B cell (primary cell): ENCODE measurements at regions not wholly inside any gene's neighbourhood (a gene's known extent, or its start where the extent isn't known, plus 50 kb on each side); places are given as distances from the start of the nearest gene placed in this dataset.

Source experiments
- ATAC-seq: fragments of 200-7000 bp; cut with Tn5 transposase; one replicate; pipeline ENCODE4 v1.10.0; 2021; ENCODE audit warnings: low read depth, mild to moderate bottlenecking, moderate number of reproducible peaks, moderate library complexity
- CTCF ChIA-PET: fragments of 350-600 bp; sonication (Branson Sonifier 250); formaldehyde crosslinking; loops from one replicate; lab custom pipeline; 2021; ENCODE audit warnings: antibody characterized with exemption, inconsistent platforms; lab: Charles Lee
- POLR2A ChIA-PET: fragments of 350-600 bp; sonication (Branson Sonifier 250); formaldehyde crosslinking; loops from one replicate; lab custom pipeline; 2021; ENCODE audit warnings: antibody characterized with exemption; lab: Charles Lee
- DNase-seq: peaks from one replicate; pipeline ENCODE4 v3.0.0; 2013
- H2AFZ ChIP-seq: 2 replicates; pipeline ENCODE4 v1.6.1; 2012; ENCODE audit warnings: mild to moderate bottlenecking, low read depth, low read length; ENCODE audit not compliant: insufficient read depth, poor library complexity, severe bottlenecking
- H3K27ac ChIP-seq, 2 donors: 1 replicate in 1 of 2; 2 replicates in 1 of 2; pipeline ENCODE4 v1.5.1; 2012 to 2013; ENCODE audit warnings: low read length in 2 of 2, mild to moderate bottlenecking in 2 of 2, moderate library complexity in 1 of 2
- H3K27me3 ChIP-seq, 4 experiments: fragments of 200-600 bp in 1 of 4; sonication (generic) in 1 of 4; replicated peaks in 1 of 4; 1 replicate in 2 of 4; 2 replicates in 2 of 4; pipeline versions ENCODE4 v1.6.1 to v1.7.0; 2013 to 2016; ENCODE audit warnings: low read length in 3 of 4, mild to moderate bottlenecking in 2 of 4, mixed read lengths in 1 of 4, moderate library complexity in 1 of 4; ENCODE audit not compliant: insufficient read depth in 4 of 4, control insufficient read depth in 3 of 4; ENCODE audit errors: control extremely low read depth in 1 of 4
- H3K36me3 ChIP-seq, 2 experiments: replicated peaks in 1 of 2; 1 replicate in 1 of 2; 2 replicates in 1 of 2; pipeline versions ENCODE4 v1.6.1 to v1.7.1; 2013; ENCODE audit warnings: low read length in 1 of 2; ENCODE audit not compliant: insufficient read depth in 2 of 2, control insufficient read depth in 1 of 2; ENCODE audit errors: control extremely low read depth in 1 of 2, extremely low read depth in 1 of 2
- H3K4me1 ChIP-seq, 2 donors: fragments of 200-600 bp in 1 of 2; sonication (generic) in 1 of 2; 1 replicate in 1 of 2; 2 replicates in 1 of 2; pipeline versions ENCODE4 v1.5.1 to v1.6.1; 2013 to 2017; ENCODE audit warnings: low read length in 2 of 2; ENCODE audit not compliant: control insufficient read depth in 2 of 2, insufficient read depth in 2 of 2
- H3K4me2 ChIP-seq: replicated peaks from 2 replicates; pipeline ENCODE3; 2012; ENCODE audit warnings: mild to moderate bottlenecking, low read depth, low read length; ENCODE audit not compliant: poor library complexity, severe bottlenecking
- H3K4me3 ChIP-seq, 5 experiments: fragments of 200-600 bp in 1 of 5; sonication (generic) in 1 of 5; 1 replicate in 3 of 5; 2 replicates in 2 of 5; pipeline versions ENCODE4 v1.5.1 to v1.7.0; 2011 to 2016; ENCODE audit warnings: low read length in 4 of 5, mild to moderate bottlenecking in 4 of 5, low read depth in 2 of 5, control low read depth in 1 of 5, moderate library complexity in 1 of 5; ENCODE audit not compliant: insufficient read depth in 1 of 5; ENCODE audit errors: control extremely low read depth in 1 of 5, extremely low read depth in 1 of 5
- H3K79me2 ChIP-seq: fragments of 200-600 bp; sonication (generic); one replicate; pipeline ENCODE4 v1.6.0; 2016; ENCODE audit warnings: low read length; ENCODE audit not compliant: control insufficient read depth, insufficient read depth
- H3K9ac ChIP-seq: fragments of 200-600 bp; sonication (generic); 2 replicates; pipeline ENCODE4 v1.6.1; 2017; ENCODE audit warnings: mild to moderate bottlenecking, low read length, moderate library complexity
- H3K9me3 ChIP-seq, 3 donors: one replicate each; pipeline versions ENCODE4 v1.6.1 to v1.7.1; 2013; ENCODE audit warnings: low read length in 2 of 3; ENCODE audit not compliant: control insufficient read depth in 2 of 3, insufficient read depth in 1 of 3; ENCODE audit errors: control extremely low read depth in 1 of 3
- H4K20me1 ChIP-seq: 2 replicates; pipeline ENCODE4 v1.6.0; 2012; ENCODE audit warnings: mild to moderate bottlenecking, low read length; ENCODE audit not compliant: insufficient read depth, control insufficient read depth, poor library complexity, severe bottlenecking
- H3K27ac Mint-ChIP-seq: one replicate; pipeline ENCODE4 v1.8.0; 2021; ENCODE audit warnings: mixed read lengths
- H3K27me3 Mint-ChIP-seq: one replicate; pipeline ENCODE4 v1.8.0; 2021; ENCODE audit warnings: mixed read lengths
- H3K4me1 Mint-ChIP-seq: one replicate; pipeline ENCODE4 v1.8.0; 2021; ENCODE audit warnings: mixed read lengths
- H3K4me3 Mint-ChIP-seq: one replicate; pipeline ENCODE4 v1.8.0; 2021; ENCODE audit warnings: mixed read lengths
- H3K9me3 Mint-ChIP-seq: one replicate; pipeline ENCODE4 v1.8.0; 2022; ENCODE audit warnings: mixed read lengths; ENCODE audit not compliant: insufficient read depth
- CTCF ChIP-seq: fragments of 200-600 bp; IDR thresholded peaks from one replicate; pipeline ENCODE4 v1.8.0; 2022; ENCODE audit warnings: antibody characterized with exemption, mild to moderate bottlenecking
- EZH2 ChIP-seq: IDR thresholded peaks from 2 replicates; pipeline ENCODE4 v1.6.1; 2012; ENCODE audit warnings: borderline replicate concordance, low read depth, mild to moderate bottlenecking, moderate library complexity, low read length; ENCODE audit not compliant: insufficient read depth, poor library complexity, severe bottlenecking
- WGBS: methylation state at CpG from one replicate; pipeline ENCODE4 v1.1.5; 2013; ENCODE audit warnings: missing lambda C conversion rate; ENCODE audit not compliant: insufficient coverage; 5-methylcytosine and 5-hydroxymethylcytosine counted together
- intact Hi-C: fragments of 100-400 bp; cut with micrococcal nuclease; formaldehyde crosslinking; loops from one replicate; pipeline ENCODE4 v1.10.0; 2022

- no peak overlapping the region for H3K27ac ChIP-seq
- ATAC-seq (no peak), DNase-seq (no peak)
- WGBS = no CpG with 5 or more reads among the region's 5 CpGs
- H3K27me3 ChIP-seq = no peaks in the 10 kb centered on the region
- TF ChIP-seq EZH2 (no peak), CTCF (no peak)
- no peaks in the 10 kb centered on the region for H3K4me1 ChIP-seq
- H3K4me2 ChIP-seq = no peak overlapping the region
- no peaks in the 10 kb centered on the region for H4K20me1 ChIP-seq
- Mint-ChIP-seq H3K4me1 (no peaks in the 10 kb centered on the region), H3K27ac (no peak overlapping the region), H3K27me3 (no peaks in the 10 kb centered on the region), H3K4me3 (no peak overlapping the region), H3K9me3 (peaks cover 3% of the 10 kb centered on the region)
- H3K9ac ChIP-seq = no peak overlapping the region
- H2AFZ ChIP-seq = no peak overlapping the region
- H3K36me3 ChIP-seq = no peaks in the 10 kb centered on the region
- POLR2A ChIA-PET = no interaction called here
- no peak overlapping the region for H3K4me3 ChIP-seq
- CTCF ChIA-PET = no interaction called here
- no peaks in the 10 kb centered on the region for H3K9me3 ChIP-seq
- no peaks in the 10 kb centered on the region for H3K79me2 ChIP-seq
- intact Hi-C loops = no loop called here
Observed at GRCh38 chr13:67758975-67759374, 528.8 kb upstream of the PCDH9 start.

GRCh38 chr13:67754012-67754411 lies 523.9 kb upstream of the PCDH9 start:
- Histone ChIP-seq H3K79me2 (no peaks in the 10 kb centered on the region), H3K4me1 (no peaks in the 10 kb centered on the region), H4K20me1 (no peaks in the 10 kb centered on the region), H3K4me3 (no peak overlapping the region), H2AFZ (no peak overlapping the region), H3K27ac (no peak overlapping the region), H3K36me3 (no peaks in the 10 kb centered on the region), H3K27me3 (no peaks in the 10 kb centered on the region), H3K4me2 (no peak overlapping the region), H3K9me3 (no peaks in the 10 kb centered on the region), H3K9ac (no peak overlapping the region)
- DNase-seq (no peak), ATAC-seq (no peak)
- CTCF ChIA-PET = no interaction called here
- H3K27me3 Mint-ChIP-seq = no peaks in the 10 kb centered on the region
- peaks cover 3% of the 10 kb centered on the region for H3K9me3 Mint-ChIP-seq
- no peak for TF ChIP-seq CTCF
- TF ChIP-seq EZH2 = no peak
- intact Hi-C loops = no loop called here
- no peak overlapping the region for H3K4me3 Mint-ChIP-seq
- POLR2A ChIA-PET = no interaction called here
- H3K27ac Mint-ChIP-seq = no peak overlapping the region
- H3K4me1 Mint-ChIP-seq = no peaks in the 10 kb centered on the region
